ENCODE measurements at regions not wholly inside any gene's neighbourhood (a gene's known extent, or its start where the extent isn't known, plus 50 kb on each side); places are given as distances from the start of the nearest gene placed in this dataset.
A peak's percentile ranks its signal among the peaks of the same experiment; 100 is the strongest.
"Not testable (repeated sequence)": the region's sequence is repeated elsewhere in the genome, so short reads cannot be mapped to it uniquely, and the experiment has no call there.

GRCh38 chr18:14632976-14633375 is 89.6 kb upstream of the POTEC start:
- H3K36me3 Mint-ChIP-seq; H3K27me3 Mint-ChIP-seq; H3K27ac Mint-ChIP-seq; DNase-seq; H3K27ac ChIP-seq (ENCODE audit: low read depth, low read length); H3K4me1 Mint-ChIP-seq; H3K4me3 ChIP-seq (ENCODE audit: low read length); intact Hi-C loops (cut with micrococcal nuclease); H3K4me3 Mint-ChIP-seq; POLR2A ChIA-PET; H3K27me3 ChIP-seq (ENCODE audit: control insufficient read depth in 2 of 2, insufficient read depth in 2 of 2, low read length in 2 of 2); ATAC-seq; H3K4me1 ChIP-seq (ENCODE audit: control insufficient read depth in 2 of 2, insufficient read depth in 2 of 2, low read length in 2 of 2); H3K36me3 ChIP-seq (ENCODE audit: control insufficient read depth in 2 of 3, insufficient read depth in 3 of 3, low read length in 3 of 3); H3K9me3 ChIP-seq (ENCODE audit: control insufficient read depth in 2 of 3, low read length in 3 of 3); H3K9me3 Mint-ChIP-seq; CTCF ChIA-PET: not testable (repeated sequence)

- POLR2A ChIA-PET; H3K27ac Mint-ChIP-seq; H3K4me1 Mint-ChIP-seq; H3K4me3 ChIP-seq (ENCODE audit: low read length); H3K9me3 ChIP-seq (ENCODE audit: control insufficient read depth in 2 of 3, low read length in 3 of 3); H3K36me3 Mint-ChIP-seq; intact Hi-C loops (cut with micrococcal nuclease); H3K27me3 Mint-ChIP-seq; H3K4me1 ChIP-seq (ENCODE audit: control insufficient read depth in 2 of 2, insufficient read depth in 2 of 2, low read length in 2 of 2); CTCF ChIA-PET; H3K27ac ChIP-seq (ENCODE audit: low read depth, low read length); H3K36me3 ChIP-seq (ENCODE audit: control insufficient read depth in 2 of 3, insufficient read depth in 3 of 3, low read length in 3 of 3); H3K27me3 ChIP-seq (ENCODE audit: control insufficient read depth in 2 of 2, insufficient read depth in 2 of 2, low read length in 2 of 2): not testable (repeated sequence)
- Mint-ChIP-seq H3K9me3 (peaks cover 0 to 15% (median 5%) of the 10 kb centered on the region in 11 donors), H3K4me3 (peak overlapping the region in 1 of 10 donors; percentile 46)
- ATAC-seq = peak; percentile 53
- DNase-seq = peak in 3 of 9 donors; percentile 8 to 15 (median 14)
Measured at GRCh38 chr18:14638008-14638407, 94.6 kb upstream of the POTEC start.

DNA sequence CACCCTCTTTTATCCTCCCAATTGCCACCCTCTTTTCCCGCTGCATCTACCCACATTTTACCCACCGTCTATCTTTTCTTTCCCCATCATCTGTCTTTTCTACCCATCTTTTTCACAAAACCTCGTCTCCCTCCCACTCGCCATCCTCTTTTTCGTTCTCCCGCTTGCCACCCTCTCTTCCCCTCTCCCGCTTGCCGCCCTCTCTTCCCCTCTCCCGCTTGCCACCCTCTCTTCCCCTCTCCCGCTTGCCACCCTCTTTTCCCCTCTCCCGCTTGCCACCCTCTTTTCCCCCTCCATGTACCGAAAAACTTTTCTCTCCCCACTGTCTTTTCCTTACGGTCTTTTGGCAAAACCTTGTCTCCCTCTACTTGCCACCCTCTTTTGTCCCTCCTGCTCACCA is 97.7 kb upstream of the POTEC start:
- ATAC-seq; H3K9me3 ChIP-seq (ENCODE audit: control insufficient read depth in 2 of 3, low read length in 3 of 3); H3K27ac ChIP-seq (ENCODE audit: low read depth, low read length); intact Hi-C loops (cut with micrococcal nuclease); H3K4me1 ChIP-seq (ENCODE audit: control insufficient read depth in 2 of 2, insufficient read depth in 2 of 2, low read length in 2 of 2); H3K27me3 Mint-ChIP-seq; H3K36me3 ChIP-seq (ENCODE audit: control insufficient read depth in 2 of 3, insufficient read depth in 3 of 3, low read length in 3 of 3); H3K4me3 Mint-ChIP-seq; H3K36me3 Mint-ChIP-seq; CTCF ChIA-PET; DNase-seq; H3K4me3 ChIP-seq (ENCODE audit: low read length); H3K27me3 ChIP-seq (ENCODE audit: control insufficient read depth in 2 of 2, insufficient read depth in 2 of 2, low read length in 2 of 2); POLR2A ChIA-PET: not testable (repeated sequence)
- H3K27ac Mint-ChIP-seq = peak overlapping the region in 1 of 9 donors; percentile 13
- H3K9me3 Mint-ChIP-seq = peaks cover 0 to 15% (median 5%) of the 10 kb centered on the region in 11 donors
- H3K4me1 Mint-ChIP-seq = peaks cover 0 to 26% (median 12%) of the 10 kb centered on the region in 7 donors

DNA sequence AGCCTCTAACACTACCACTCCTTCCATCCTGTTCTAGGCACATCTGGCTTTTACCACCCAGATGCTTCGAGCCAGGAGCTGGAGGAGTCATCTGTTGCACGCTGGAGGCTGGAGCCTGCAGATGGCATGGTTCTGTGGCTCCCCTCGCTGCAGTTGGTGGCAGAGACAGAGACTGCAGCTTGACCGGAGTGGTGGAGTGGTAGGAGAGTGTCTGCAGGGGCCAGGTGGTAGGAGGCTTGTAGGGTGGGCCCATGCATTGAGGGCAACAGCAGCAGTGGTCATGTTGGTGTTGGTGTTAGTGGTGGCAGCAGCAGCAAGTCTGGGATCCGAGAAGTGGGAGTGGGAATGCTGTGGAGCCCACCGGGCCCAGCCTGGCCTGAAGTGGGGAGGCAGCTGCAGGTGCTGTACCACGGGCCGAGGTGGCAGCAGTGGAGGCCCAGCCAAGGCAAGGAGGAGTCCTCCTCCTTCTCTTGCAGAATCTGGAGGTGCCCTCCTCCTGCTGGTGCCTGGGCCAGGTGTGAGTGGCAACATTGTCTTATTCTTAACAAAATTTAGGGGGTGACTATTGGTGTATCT is 100.4 kb upstream of the POTEC start:
- H3K27me3 ChIP-seq (ENCODE audit: control insufficient read depth in 2 of 2, insufficient read depth in 2 of 2, low read length in 2 of 2); H3K27me3 Mint-ChIP-seq; H3K36me3 ChIP-seq (ENCODE audit: control insufficient read depth in 2 of 3, insufficient read depth in 3 of 3, low read length in 3 of 3); H3K27ac ChIP-seq (ENCODE audit: low read depth, low read length); H3K4me3 ChIP-seq (ENCODE audit: low read length); intact Hi-C loops (cut with micrococcal nuclease); H3K9me3 ChIP-seq (ENCODE audit: control insufficient read depth in 2 of 3, low read length in 3 of 3); CTCF ChIA-PET; H3K4me1 ChIP-seq (ENCODE audit: control insufficient read depth in 2 of 2, insufficient read depth in 2 of 2, low read length in 2 of 2); H3K4me3 Mint-ChIP-seq; DNase-seq; H3K36me3 Mint-ChIP-seq; ATAC-seq; POLR2A ChIA-PET: not testable (repeated sequence)
- Mint-ChIP-seq H3K9me3 (peaks cover 0 to 12% (median 2%) of the 10 kb centered on the region in 11 donors), H3K4me1 (peaks cover 0 to 18% (median 12%) of the 10 kb centered on the region in 7 donors), H3K27ac (peak overlapping the region in 1 of 9 donors; percentile 28)

DNA sequence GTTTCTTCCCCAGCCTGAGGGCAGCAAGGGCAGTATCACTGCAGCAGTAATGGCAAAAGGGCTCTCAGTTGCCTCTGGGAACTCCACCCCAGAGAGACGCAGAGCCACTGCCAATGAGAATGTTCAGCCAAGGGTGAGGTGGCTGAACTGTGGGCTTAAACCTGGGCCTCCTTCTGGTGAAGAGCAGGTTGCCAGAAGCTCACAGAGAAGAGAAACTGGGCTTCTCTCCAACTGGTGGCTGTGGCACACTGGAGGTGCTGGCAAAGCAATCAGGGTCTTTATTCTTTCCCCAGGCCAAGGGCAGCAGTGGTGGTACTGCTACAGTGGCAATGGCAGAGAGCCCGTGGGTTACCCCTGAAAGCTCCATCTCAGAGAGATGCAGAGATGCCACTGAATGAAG is 54.9 kb upstream of the ANKRD30B start:
- H3K27ac Mint-ChIP-seq; ATAC-seq; CTCF ChIA-PET; H3K27me3 ChIP-seq (ENCODE audit: control insufficient read depth in 2 of 2, insufficient read depth in 2 of 2, low read length in 2 of 2); H3K36me3 ChIP-seq (ENCODE audit: control insufficient read depth in 2 of 3, insufficient read depth in 3 of 3, low read length in 3 of 3); DNase-seq; POLR2A ChIA-PET; H3K4me3 Mint-ChIP-seq; H3K9me3 ChIP-seq (ENCODE audit: control insufficient read depth in 2 of 3, low read length in 3 of 3); H3K4me3 ChIP-seq (ENCODE audit: low read length); H3K4me1 ChIP-seq (ENCODE audit: control insufficient read depth in 2 of 2, insufficient read depth in 2 of 2, low read length in 2 of 2); H3K36me3 Mint-ChIP-seq; H3K4me1 Mint-ChIP-seq; H3K27me3 Mint-ChIP-seq; H3K27ac ChIP-seq (ENCODE audit: low read depth, low read length); intact Hi-C loops (cut with micrococcal nuclease): not testable (repeated sequence)
- H3K9me3 Mint-ChIP-seq = peaks cover 0 to 14% (median 6%) of the 10 kb centered on the region in 11 donors

DNA sequence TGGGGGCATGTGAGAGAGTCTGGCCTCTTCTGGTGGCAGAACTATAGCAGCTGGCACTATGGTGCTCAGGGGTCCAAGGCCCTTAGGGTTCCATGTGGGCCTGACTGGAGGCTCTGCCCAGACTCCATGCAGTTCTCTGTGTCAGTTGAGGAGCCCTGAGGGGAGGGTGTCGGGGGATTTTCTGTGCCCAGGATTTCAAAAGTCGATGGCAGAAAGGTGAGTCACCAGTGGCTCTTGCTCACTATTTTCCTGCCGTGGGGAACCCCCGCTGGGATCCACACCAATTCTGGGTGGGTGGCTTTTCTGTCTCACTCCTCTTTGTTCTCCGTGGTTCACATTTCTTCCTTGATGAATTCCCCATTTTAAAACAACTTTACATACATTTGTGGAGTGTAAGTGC is 54.1 kb upstream of the ANKRD30B start:
- H3K9me3 ChIP-seq (ENCODE audit: control insufficient read depth in 2 of 3, low read length in 3 of 3); DNase-seq; intact Hi-C loops (cut with micrococcal nuclease); H3K4me3 Mint-ChIP-seq; H3K27ac Mint-ChIP-seq; H3K4me1 Mint-ChIP-seq; POLR2A ChIA-PET; CTCF ChIA-PET; H3K36me3 Mint-ChIP-seq; H3K27ac ChIP-seq (ENCODE audit: low read depth, low read length); H3K36me3 ChIP-seq (ENCODE audit: control insufficient read depth in 2 of 3, insufficient read depth in 3 of 3, low read length in 3 of 3); H3K27me3 Mint-ChIP-seq; H3K27me3 ChIP-seq (ENCODE audit: control insufficient read depth in 2 of 2, insufficient read depth in 2 of 2, low read length in 2 of 2); ATAC-seq; H3K4me1 ChIP-seq (ENCODE audit: control insufficient read depth in 2 of 2, insufficient read depth in 2 of 2, low read length in 2 of 2); H3K4me3 ChIP-seq (ENCODE audit: low read length): not testable (repeated sequence)
- peaks cover 0 to 11% (median 6%) of the 10 kb centered on the region in 11 donors for H3K9me3 Mint-ChIP-seq

DNA sequence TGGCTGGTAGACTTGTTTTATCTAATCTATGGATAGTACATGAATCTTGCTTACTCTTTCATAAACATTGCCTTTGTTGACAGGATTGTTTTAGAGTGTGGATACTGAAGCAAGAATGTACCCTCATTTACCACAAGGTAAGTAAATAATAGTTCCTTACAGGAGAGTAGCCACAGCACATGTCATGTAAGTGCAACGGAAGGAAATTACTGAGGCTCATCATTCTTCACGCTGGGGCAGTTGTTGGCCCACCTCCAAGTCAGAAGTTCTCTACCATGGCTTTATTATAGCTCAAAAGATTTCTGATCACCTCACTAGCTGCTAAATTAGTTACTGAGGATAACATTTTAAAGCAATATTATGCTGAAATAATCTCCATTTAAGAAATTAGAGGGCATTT is 50.0 kb upstream of the ANKRD30B start:
- H3K4me3 ChIP-seq (ENCODE audit: low read length); H3K9me3 Mint-ChIP-seq; H3K4me1 Mint-ChIP-seq; H3K36me3 ChIP-seq (ENCODE audit: control insufficient read depth in 2 of 3, insufficient read depth in 3 of 3, low read length in 3 of 3); DNase-seq; H3K27ac ChIP-seq (ENCODE audit: low read depth, low read length); H3K4me3 Mint-ChIP-seq; CTCF ChIA-PET; H3K36me3 Mint-ChIP-seq; H3K4me1 ChIP-seq (ENCODE audit: control insufficient read depth in 2 of 2, insufficient read depth in 2 of 2, low read length in 2 of 2); POLR2A ChIA-PET; intact Hi-C loops (cut with micrococcal nuclease); H3K27me3 Mint-ChIP-seq; H3K27ac Mint-ChIP-seq; H3K27me3 ChIP-seq (ENCODE audit: control insufficient read depth in 2 of 2, insufficient read depth in 2 of 2, low read length in 2 of 2); ATAC-seq; H3K9me3 ChIP-seq (ENCODE audit: control insufficient read depth in 2 of 3, low read length in 3 of 3): not testable (repeated sequence)

Data from naive thymus-derived CD4-positive, alpha-beta T cell (primary cell).